ENCODE measurements at regions not wholly inside any gene's neighbourhood (a gene's known extent, or its start where the extent isn't known, plus 50 kb on each side); places are given as distances from the start of the nearest gene placed in this dataset.

DNA sequence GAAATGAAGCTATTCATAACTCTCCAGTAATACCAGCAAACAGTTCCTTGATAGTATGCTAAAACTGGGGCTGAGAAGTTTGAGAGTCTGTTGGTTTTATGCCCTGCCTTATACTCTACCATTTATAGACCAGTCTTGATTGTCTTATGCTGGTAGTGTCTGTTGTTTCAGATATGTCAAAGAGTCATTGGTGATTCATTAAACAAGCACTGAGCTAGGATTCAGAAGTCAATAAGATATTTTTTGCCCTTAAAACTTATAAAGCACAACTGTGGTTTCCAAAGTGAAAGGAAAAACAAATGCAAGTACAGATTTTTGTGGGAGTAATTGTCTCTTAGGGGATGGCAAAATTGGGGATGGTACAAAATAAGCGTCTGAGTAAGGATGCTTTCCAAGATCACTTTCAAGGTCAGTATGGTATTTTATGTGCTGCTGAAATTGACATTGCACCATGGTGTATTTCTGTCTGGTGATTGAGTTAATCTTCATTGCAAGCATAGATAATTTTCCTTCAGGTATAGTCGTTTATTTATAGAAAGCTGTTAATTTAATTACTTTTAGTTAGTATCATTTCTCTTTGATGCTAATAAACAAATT is 289.5 kb upstream of the E2F7 start:
- H3K27me3 Mint-ChIP-seq (ENCODE audit: unreplicated experiment): no peaks in the 10 kb centered on the region
- no peak overlapping the region for H3K4me3 Mint-ChIP-seq (ENCODE audit: low read depth, unreplicated experiment)
- CTCF ChIA-PET: no interaction called here
- TF ChIP-seq, protein P1, sequence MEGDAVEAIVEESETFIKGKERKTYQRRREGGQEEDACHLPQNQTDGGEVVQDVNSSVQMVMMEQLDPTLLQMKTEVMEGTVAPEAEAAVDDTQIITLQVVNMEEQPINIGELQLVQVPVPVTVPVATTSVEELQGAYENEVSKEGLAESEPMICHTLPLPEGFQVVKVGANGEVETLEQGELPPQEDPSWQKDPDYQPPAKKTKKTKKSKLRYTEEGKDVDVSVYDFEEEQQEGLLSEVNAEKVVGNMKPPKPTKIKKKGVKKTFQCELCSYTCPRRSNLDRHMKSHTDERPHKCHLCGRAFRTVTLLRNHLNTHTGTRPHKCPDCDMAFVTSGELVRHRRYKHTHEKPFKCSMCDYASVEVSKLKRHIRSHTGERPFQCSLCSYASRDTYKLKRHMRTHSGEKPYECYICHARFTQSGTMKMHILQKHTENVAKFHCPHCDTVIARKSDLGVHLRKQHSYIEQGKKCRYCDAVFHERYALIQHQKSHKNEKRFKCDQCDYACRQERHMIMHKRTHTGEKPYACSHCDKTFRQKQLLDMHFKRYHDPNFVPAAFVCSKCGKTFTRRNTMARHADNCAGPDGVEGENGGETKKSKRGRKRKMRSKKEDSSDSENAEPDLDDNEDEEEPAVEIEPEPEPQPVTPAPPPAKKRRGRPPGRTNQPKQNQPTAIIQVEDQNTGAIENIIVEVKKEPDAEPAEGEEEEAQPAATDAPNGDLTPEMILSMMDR (IDR thresholded peaks at IDR 0.05; ENCODE audit: unreplicated experiment): no peak
- no peaks in the 10 kb centered on the region for H3K9me3 Mint-ChIP-seq (ENCODE audit: low read depth, unreplicated experiment)
- H3K36me3 Mint-ChIP-seq (ENCODE audit: insufficient read depth, unreplicated experiment): no peaks in the 10 kb centered on the region
- no peak for DNase-seq
- intact Hi-C loops (cut with micrococcal nuclease; ENCODE audit: unreplicated experiment): no loop called here
- no TSS peak for BruUV-seq (replicated peaks)
- no peaks in the 10 kb centered on the region for H3K4me1 Mint-ChIP-seq (ENCODE audit: low read depth, unreplicated experiment)
- H3K27ac Mint-ChIP-seq (ENCODE audit: unreplicated experiment): no peak overlapping the region

DNA sequence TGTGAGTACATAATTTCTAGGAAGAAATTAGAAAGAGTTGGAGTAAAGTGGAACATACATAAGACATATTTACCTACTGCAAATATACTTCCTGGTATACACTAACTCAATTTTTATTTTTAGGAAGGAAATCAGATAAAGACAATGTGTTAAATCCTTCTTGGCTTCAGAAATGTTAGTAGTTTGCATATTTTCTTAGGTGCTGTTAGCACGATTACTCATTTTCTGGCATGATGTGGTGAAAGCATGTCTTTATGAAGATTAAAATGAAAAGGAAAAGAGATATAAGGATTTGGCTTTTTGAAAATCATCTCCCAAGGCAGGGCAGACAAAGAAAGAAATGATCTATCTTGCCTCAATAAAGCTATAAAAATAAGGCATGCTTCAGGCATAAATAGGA is 287.6 kb upstream of the E2F7 start:
- Mint-ChIP-seq H3K9me3 (ENCODE audit: low read depth, unreplicated experiment) (no peaks in the 10 kb centered on the region), H3K27me3 (ENCODE audit: unreplicated experiment) (no peaks in the 10 kb centered on the region), H3K27ac (ENCODE audit: unreplicated experiment) (no peak overlapping the region), H3K36me3 (ENCODE audit: insufficient read depth, unreplicated experiment) (no peaks in the 10 kb centered on the region), H3K4me3 (ENCODE audit: low read depth, unreplicated experiment) (no peak overlapping the region), H3K4me1 (ENCODE audit: low read depth, unreplicated experiment) (no peaks in the 10 kb centered on the region)
- TF ChIP-seq, protein P1 (IDR thresholded peaks at IDR 0.05; ENCODE audit: unreplicated experiment): no peak
- BruUV-seq (replicated peaks): no TSS peak
- intact Hi-C loops (cut with micrococcal nuclease; ENCODE audit: unreplicated experiment): no loop called here
- no peak for DNase-seq
- CTCF ChIA-PET: no interaction called here

DNA sequence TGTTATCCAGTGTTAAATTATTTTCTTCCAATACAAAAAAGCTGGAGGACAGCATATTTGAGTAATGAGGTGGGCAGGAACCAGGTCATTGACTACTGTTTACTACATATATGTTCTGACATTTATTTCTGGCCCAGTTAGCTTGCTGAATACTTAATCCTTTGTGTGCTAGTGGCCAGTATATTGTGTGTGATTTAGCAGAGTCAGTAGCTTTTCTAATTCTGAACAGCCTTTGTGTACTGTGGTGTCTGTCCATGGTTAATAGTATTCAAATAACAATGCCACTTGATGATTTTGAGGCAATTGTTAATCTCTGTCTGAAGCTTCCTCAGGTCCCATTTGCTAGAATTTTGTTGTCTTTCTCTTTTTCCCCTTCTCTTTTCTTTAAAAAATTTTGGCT is 286.5 kb upstream of the E2F7 start:
- no TSS peak for BruUV-seq (replicated peaks)
- Mint-ChIP-seq H3K27ac (ENCODE audit: unreplicated experiment) (no peak overlapping the region), H3K4me1 (ENCODE audit: low read depth, unreplicated experiment) (no peaks in the 10 kb centered on the region), H3K4me3 (ENCODE audit: low read depth, unreplicated experiment) (no peak overlapping the region), H3K36me3 (ENCODE audit: insufficient read depth, unreplicated experiment) (no peaks in the 10 kb centered on the region), H3K27me3 (ENCODE audit: unreplicated experiment) (no peaks in the 10 kb centered on the region), H3K9me3 (ENCODE audit: low read depth, unreplicated experiment) (no peaks in the 10 kb centered on the region)
- TF ChIP-seq, protein P1 (IDR thresholded peaks at IDR 0.05; ENCODE audit: unreplicated experiment): no peak
- intact Hi-C loops (cut with micrococcal nuclease; ENCODE audit: unreplicated experiment): no loop called here
- CTCF ChIA-PET: no interaction called here
- DNase-seq: no peak

DNA sequence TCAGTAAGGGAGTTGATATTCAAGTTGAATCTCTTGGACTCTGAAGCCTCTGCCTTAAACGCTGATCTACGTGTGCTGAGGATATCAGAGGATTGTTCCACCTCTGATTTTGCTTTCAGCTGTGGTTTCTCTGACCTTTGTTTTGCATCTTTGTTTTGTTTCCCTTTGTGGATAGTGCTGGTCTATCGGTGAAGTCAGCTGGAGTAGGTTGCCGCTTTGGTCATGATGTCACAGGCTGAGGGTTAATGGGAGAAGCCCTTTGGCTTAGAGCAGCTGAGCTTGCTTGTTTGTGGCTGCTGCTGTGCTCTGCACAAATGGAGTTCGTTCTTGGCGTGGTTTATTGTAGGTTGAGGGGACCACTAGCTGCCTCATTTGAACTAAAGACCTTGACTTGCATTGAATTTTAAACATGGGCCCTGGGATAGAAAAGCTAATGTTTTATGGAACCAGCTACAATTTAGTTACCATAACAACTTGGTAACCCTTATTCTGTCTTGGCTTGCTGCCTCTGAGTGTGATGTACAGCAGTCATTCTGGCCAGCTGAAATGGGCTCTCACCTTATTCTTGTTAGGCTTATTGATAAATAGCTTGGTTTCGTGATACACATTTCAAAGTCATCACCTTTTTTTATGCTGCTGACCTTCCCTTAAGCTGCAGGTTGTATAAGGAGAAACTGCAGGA is 284.5 kb upstream of the E2F7 start:
- no peak for DNase-seq
- TF ChIP-seq, protein P1 (IDR thresholded peaks at IDR 0.05; ENCODE audit: unreplicated experiment): no peak
- Mint-ChIP-seq H3K27me3 (ENCODE audit: unreplicated experiment) (no peaks in the 10 kb centered on the region), H3K4me3 (ENCODE audit: low read depth, unreplicated experiment) (no peak overlapping the region), H3K9me3 (ENCODE audit: low read depth, unreplicated experiment) (no peaks in the 10 kb centered on the region), H3K27ac (ENCODE audit: unreplicated experiment) (no peak overlapping the region), H3K36me3 (ENCODE audit: insufficient read depth, unreplicated experiment) (no peaks in the 10 kb centered on the region), H3K4me1 (ENCODE audit: low read depth, unreplicated experiment) (no peaks in the 10 kb centered on the region)
- intact Hi-C loops (cut with micrococcal nuclease; ENCODE audit: unreplicated experiment): no loop called here
- no TSS peak for BruUV-seq (replicated peaks)
- CTCF ChIA-PET: no interaction called here
